HL-60 (cell line): ENCODE measurements at regions not wholly inside any gene's neighbourhood (a gene's known extent, or its start where the extent isn't known, plus 50 kb on each side); places are given as distances from the start of the nearest gene placed in this dataset.
A peak's percentile ranks its signal among the peaks of the same experiment; 100 is the strongest.

Experiments used
- DNase-seq, 2 experiments: peaks; one replicate each; pipeline ENCODE4 v3.0.0-alpha.2; 2010 to 2020; ENCODE audit warnings: low read depth in 1 of 2, low spot score in 1 of 2
- H3K27ac ChIP-seq: fragments of 250-450 bp; sonication (Bioruptor Pico); replicated peaks from 2 replicates; pipeline ENCODE4 v1.5.1; 2020; ENCODE audit warnings: mild to moderate bottlenecking, moderate library complexity
- H3K27me3 ChIP-seq: fragments of 250-450 bp; sonication (Bioruptor Pico); 2 replicates; pipeline ENCODE4 v1.5.1; 2021; ENCODE audit warnings: mild to moderate bottlenecking, moderate library complexity; ENCODE audit not compliant: insufficient read depth, poor library complexity, severe bottlenecking
- H3K4me3 ChIP-seq: replicated peaks from 2 replicates; pipeline ENCODE4 v1.5.1; 2011; ENCODE audit warnings: mild to moderate bottlenecking, control low read depth, low read length; ENCODE audit not compliant: insufficient read depth
- CTCF ChIP-seq: IDR thresholded peaks from one replicate; pipeline ENCODE4 v1.5.1; 2011; ENCODE audit warnings: low read length, control low read depth, inconsistent platforms; ENCODE audit not compliant: insufficient read depth
- GABPA ChIP-seq: IDR thresholded peaks from 2 replicates; pipeline ENCODE4 v1.6.1; 2012; ENCODE audit warnings: low read depth
- POLR2AphosphoS5 ChIP-seq: IDR thresholded peaks from 2 replicates; pipeline ENCODE4 v1.6.1; 2012; ENCODE audit warnings: low read depth
- REST ChIP-seq: IDR thresholded peaks from 2 replicates; pipeline ENCODE4 v1.6.1; 2012; ENCODE audit warnings: low read depth; ENCODE audit not compliant: insufficient replicate concordance
- SPI1 ChIP-seq: IDR thresholded peaks from 2 replicates; pipeline ENCODE4 v1.6.1; 2012; ENCODE audit warnings: low read depth, mild to moderate bottlenecking, borderline replicate concordance

GRCh38 chr20:20827992-20828597 lies 115.7 kb upstream of the RALGAPA2 start:
- DNase-seq: no peak

GRCh38 chr20:20824924-20825584 lies 112.6 kb upstream of the RALGAPA2 start:
- Histone ChIP-seq H3K27me3 (no peaks in the 10 kb centered on the region), H3K27ac (peak overlapping the region; percentile 54), H3K4me3 (no peak overlapping the region)
- DNase-seq: peak; percentile 31 to 85
- TF ChIP-seq GABPA (no peak), CTCF (peak; percentile 62)

More at GRCh38 chr20:20827992-20828597, 115.7 kb upstream of the RALGAPA2 start:
- TF ChIP-seq SPI1 (no peak), REST (no peak), CTCF (no peak), POLR2AphosphoS5 (no peak), GABPA (no peak)
- H3K27ac ChIP-seq: no peak overlapping the region
- no peak overlapping the region for H3K4me3 ChIP-seq
- H3K27me3 ChIP-seq: no peaks in the 10 kb centered on the region

GRCh38 chr20:20823476-20823881 lies 111.0 kb upstream of the RALGAPA2 start:
- TF ChIP-seq CTCF (no peak), SPI1 (no peak), GABPA (no peak), REST (no peak), POLR2AphosphoS5 (no peak)
- peak; percentile 13 to 76 for DNase-seq
- H3K4me3 ChIP-seq: no peak overlapping the region
- H3K27ac ChIP-seq: no peak overlapping the region
- H3K27me3 ChIP-seq: no peaks in the 10 kb centered on the region
